ENCODE measurements at regions not wholly inside any gene's neighbourhood (a gene's known extent, or its start where the extent isn't known, plus 50 kb on each side); places are given as distances from the start of the nearest gene placed in this dataset.
A peak's percentile ranks its signal among the peaks of the same experiment; 100 is the strongest.

- no peaks in the 10 kb centered on the region for H3K79me2 ChIP-seq (ENCODE audit: control insufficient read depth in 1 of 2, insufficient read depth in 2 of 2, low read length in 2 of 2)
- H3K4me3 ChIP-seq (ENCODE audit: extremely low read depth in 1 of 4, insufficient read depth in 2 of 4, low read depth in 3 of 4, low read length in 4 of 4) = no peak overlapping the region
- no peak overlapping the region for H3K56ac ChIP-seq (replicated peaks; ENCODE audit: insufficient read length, low read depth, low read length)
- H3K9ac ChIP-seq (replicated peaks in 1 of 4; ENCODE audit: extremely low read depth in 1 of 4, low read depth in 3 of 4, low read length in 3 of 4) = no peak overlapping the region
- H4K5ac ChIP-seq (ENCODE audit: insufficient read length, low read depth, low read length) = no peak overlapping the region
- no peaks in the 10 kb centered on the region for H3K79me1 ChIP-seq (ENCODE audit: low read depth, low read length)
- no peaks in the 10 kb centered on the region for H4K20me1 ChIP-seq (replicated peaks in 1 of 2; ENCODE audit: control insufficient read depth in 1 of 2, insufficient read depth in 2 of 2, low read length in 2 of 2)
- no peak overlapping the region for H3K18ac ChIP-seq (ENCODE audit: extremely low read depth, low read length)
- H3K14ac ChIP-seq (ENCODE audit: insufficient read length) = no peak overlapping the region
- DNase-seq (ENCODE audit: low read depth in 1 of 2, low spot score in 2 of 2) (no peak), FAIRE-seq (no peak)
- H3K23me2 ChIP-seq (ENCODE audit: low read depth, low read length) = no peaks in the 10 kb centered on the region
- H2AK5ac ChIP-seq (ENCODE audit: low read depth, low read length) = peak overlapping the region; percentile 24; the same call in 1 of the 2 replicates
- no peak overlapping the region for H3K27ac ChIP-seq (ENCODE audit: low read depth, low read length)
- no peak overlapping the region for H3K4ac ChIP-seq (replicated peaks; ENCODE audit: insufficient read length, low read depth, low read length)
- 80% methylated on average over 4 of the region's 4 CpGs; no CpG with 5 or more reads in 1 of the 2 experiments for WGBS, 2 experiments (ENCODE audit: extremely low coverage in 1 of 2, insufficient coverage in 1 of 2, insufficient read length in 1 of 2, insufficient replicate concordance in 2 of 2, low coverage in 1 of 2, low lambda C conversion rate in 2 of 2, missing lambda C conversion rate in 1 of 2)
- no peak overlapping the region for H4K91ac ChIP-seq (replicated peaks; ENCODE audit: insufficient read length, low read length)
- CTCF ChIA-PET (ENCODE audit: partially characterized antibody) = interaction anchor here (1.0 kb wide), 1 partner anchor 58 kb away, joined by 3 read pairs; no protein-coding TSS in a partner anchor
- peaks cover 0 to 3% (median 2%) of the 10 kb centered on the region in 4 experiments; a peak in 2 of 7 replicates for H3K4me1 ChIP-seq (replicated peaks in 1 of 4; ENCODE audit: control insufficient read depth in 3 of 4, insufficient read depth in 4 of 4, low read length in 3 of 4)
- no peak overlapping the region for H2AFZ ChIP-seq (ENCODE audit: low read length)
- no peak overlapping the region for H2BK15ac ChIP-seq (ENCODE audit: low read length)
- no peaks in the 10 kb centered on the region for H3K36me3 ChIP-seq (ENCODE audit: control insufficient read depth in 2 of 4, insufficient read depth in 4 of 4, low read length in 3 of 4)
- H3K4me2 ChIP-seq (ENCODE audit: insufficient read depth in 1 of 2, low read depth in 2 of 2, low read length in 2 of 2) = no peak overlapping the region
- no peak overlapping the region for H3K23ac ChIP-seq (ENCODE audit: insufficient read length)
- POLR2A ChIA-PET (ENCODE audit: partially characterized antibody) = no interaction called here
- H2BK5ac ChIP-seq (ENCODE audit: low read depth, low read length) = no peak overlapping the region
- no peak overlapping the region for H4K8ac ChIP-seq (ENCODE audit: extremely low read depth, insufficient read depth, low read length)
- H2BK20ac ChIP-seq (ENCODE audit: low read length) = no peak overlapping the region
- no peaks in the 10 kb centered on the region for H3K9me3 ChIP-seq (ENCODE audit: insufficient read depth in 2 of 2, low read depth in 1 of 2, low read length in 1 of 2)
- no peak for TF ChIP-seq YY1 (IDR thresholded peaks at IDR 0.05; ENCODE audit: low read depth, low read length)
- TF ChIP-seq SUZ12 (IDR thresholded peaks at IDR 0.05; ENCODE audit: low read length) = no peak
- no peak for TF ChIP-seq BACH1 (IDR thresholded peaks at IDR 0.05; ENCODE audit: low read length)
- TF ChIP-seq KDM4A (IDR thresholded peaks at IDR 0.05; ENCODE audit: low read depth, low read length, severe bottlenecking) = no peak
- no peak for TF ChIP-seq HDAC2 (IDR thresholded peaks at IDR 0.05; ENCODE audit: borderline replicate concordance in 1 of 2, low read depth in 2 of 2, low read length in 2 of 2)
- no peak for TF ChIP-seq CTBP2 (IDR thresholded peaks at IDR 0.05; ENCODE audit: borderline replicate concordance, insufficient read depth, insufficient read length, low read length)
- no peak for TF ChIP-seq POLR2A (IDR thresholded peaks at IDR 0.05; ENCODE audit: control extremely low read depth in 1 of 2, low read depth in 2 of 2, low read length in 2 of 2)
- no peak for TF ChIP-seq TEAD4 (IDR thresholded peaks at IDR 0.05; ENCODE audit: low read depth, low read length)
- TF ChIP-seq EZH2 (IDR thresholded peaks at IDR 0.05; ENCODE audit: low read depth, low read length, severe bottlenecking) = no peak
- TF ChIP-seq MAFK (IDR thresholded peaks at IDR 0.05; ENCODE audit: low read depth, low read length) = no peak
- no peak for TF ChIP-seq SRF (IDR thresholded peaks at IDR 0.05; ENCODE audit: low read depth, low read length)
- TF ChIP-seq KDM5A (IDR thresholded peaks at IDR 0.05; ENCODE audit: low read length) = no peak
- TF ChIP-seq BRCA1 (IDR thresholded peaks at IDR 0.05; ENCODE audit: low read depth, low read length) = no peak
- H2BK12ac ChIP-seq (ENCODE audit: low read depth, low read length) = no peak overlapping the region
- H2BK120ac ChIP-seq (replicated peaks; ENCODE audit: low read depth, low read length) = no peak overlapping the region
- H3K27me3 ChIP-seq (replicated peaks in 1 of 4; ENCODE audit: control insufficient read depth in 3 of 4, extremely low read depth in 1 of 4, insufficient read depth in 3 of 4, low read length in 3 of 4) = no peaks in the 10 kb centered on the region
Measured at GRCh38 chr3:197399486-197399885, 101.1 kb upstream of the DLG1 start.

All from H1 (cell line).